SK-N-SH treated with all-trans-retinoic acid at 6 μM for 48 hours (cell line): ENCODE measurements at regions not wholly inside any gene's neighbourhood (a gene's known extent, or its start where the extent isn't known, plus 50 kb on each side); places are given as distances from the start of the nearest gene placed in this dataset.

Experiments
- ATAC-seq: fragments of 200-7000 bp; cut with Tn5 transposase; 3 replicates; pipeline ENCODE4 v1.9.1; 2020; ENCODE audit warnings: mild to moderate bottlenecking, moderate library complexity
- ARNTL ChIP-seq: fragments of 450-650 bp; formaldehyde crosslinking; IDR thresholded peaks from 2 replicates; pipeline ENCODE4 v1.5.0; 2020; ENCODE audit warnings: low read depth, mild to moderate bottlenecking, moderate library complexity, borderline replicate concordance
- CSDC2 ChIP-seq: fragments of 250-450 bp; sonication (Bioruptor Pico); IDR thresholded peaks from 2 replicates; pipeline ENCODE4 v1.5.0; 2020; ENCODE audit warnings: mild to moderate bottlenecking, moderate library complexity
- ESRRG ChIP-seq: fragments of 250-450 bp; sonication (Bioruptor Pico); IDR thresholded peaks from 2 replicates; pipeline ENCODE4 v1.6.1; 2021; ENCODE audit warnings: mild to moderate bottlenecking
- ISL1 ChIP-seq: fragments of 250-450 bp; sonication (Bioruptor Pico); IDR thresholded peaks from 2 replicates; pipeline ENCODE4 v2.1.2; 2022; ENCODE audit warnings: mild to moderate bottlenecking, moderate library complexity
- OSR1 ChIP-seq: fragments of 250-450 bp; sonication (Bioruptor Pico); IDR thresholded peaks from 2 replicates; pipeline ENCODE4 v1.8.0; 2022; ENCODE audit warnings: moderate library complexity, mild to moderate bottlenecking, inconsistent platforms
- PPARA ChIP-seq: fragments of 250-450 bp; sonication (Bioruptor Pico); IDR thresholded peaks from 2 replicates; pipeline ENCODE4 v1.5.0; 2020; ENCODE audit warnings: mild to moderate bottlenecking, borderline replicate concordance
- RARB ChIP-seq: fragments of 250-450 bp; sonication (Bioruptor Pico); IDR thresholded peaks from 2 replicates; pipeline ENCODE4 v1.8.0; 2021; ENCODE audit warnings: mild to moderate bottlenecking, moderate library complexity
- SNAI2 ChIP-seq: fragments of 250-450 bp; sonication (Bioruptor Pico); IDR thresholded peaks from 2 replicates; pipeline ENCODE4 v1.5.0; 2020; ENCODE audit warnings: mild to moderate bottlenecking, moderate library complexity
- TOX ChIP-seq: fragments of 250-450 bp; sonication (Bioruptor Pico); IDR thresholded peaks from 2 replicates; pipeline ENCODE4 v1.8.0; 2021; ENCODE audit warnings: mild to moderate bottlenecking, moderate library complexity, borderline replicate concordance
- ZC3H10 ChIP-seq: fragments of 250-450 bp; sonication (Bioruptor Pico); IDR thresholded peaks from 2 replicates; pipeline ENCODE4 v1.5.1; 2021; ENCODE audit warnings: mild to moderate bottlenecking, moderate library complexity
- ZFP30 ChIP-seq: fragments of 450-650 bp; formaldehyde crosslinking; IDR thresholded peaks from 2 replicates; pipeline ENCODE4 v1.5.0; 2022; ENCODE audit warnings: mild to moderate bottlenecking, moderate library complexity
- ZNF565 ChIP-seq: fragments of 450-650 bp; formaldehyde crosslinking; conservative IDR thresholded peaks from 2 replicates; pipeline ENCODE4 v1.5.0; 2020; ENCODE audit warnings: low read depth, mild to moderate bottlenecking, moderate library complexity
- ZNF70 ChIP-seq: fragments of 450-650 bp; formaldehyde crosslinking; IDR thresholded peaks from 2 replicates; pipeline ENCODE4 v1.5.0; 2020; ENCODE audit warnings: mild to moderate bottlenecking, moderate library complexity
- TF ChIP-seq, protein P1 (sequence below): fragments of 250-450 bp; sonication (Bioruptor Pico); IDR thresholded peaks from 2 replicates; pipeline ENCODE4 v1.8.0; 2020; ENCODE audit warnings: mild to moderate bottlenecking, moderate library complexity, borderline replicate concordance
- TF ChIP-seq, protein P2 (sequence below): fragments of 250-450 bp; sonication (Bioruptor Pico); IDR thresholded peaks from 2 replicates; pipeline ENCODE4 v1.8.0; 2021; ENCODE audit warnings: low read depth, mild to moderate bottlenecking, moderate library complexity, borderline replicate concordance
- TF ChIP-seq, protein P3 (sequence below): fragments of 250-450 bp; sonication (Bioruptor Pico); IDR thresholded peaks from 2 replicates; pipeline ENCODE4 v1.5.0; 2020; ENCODE audit warnings: mild to moderate bottlenecking, moderate library complexity

GRCh38 chr3:64763980-64764379, 76.2 kb upstream of the ADAMTS9 start:
- TF ChIP-seq, protein P1, sequence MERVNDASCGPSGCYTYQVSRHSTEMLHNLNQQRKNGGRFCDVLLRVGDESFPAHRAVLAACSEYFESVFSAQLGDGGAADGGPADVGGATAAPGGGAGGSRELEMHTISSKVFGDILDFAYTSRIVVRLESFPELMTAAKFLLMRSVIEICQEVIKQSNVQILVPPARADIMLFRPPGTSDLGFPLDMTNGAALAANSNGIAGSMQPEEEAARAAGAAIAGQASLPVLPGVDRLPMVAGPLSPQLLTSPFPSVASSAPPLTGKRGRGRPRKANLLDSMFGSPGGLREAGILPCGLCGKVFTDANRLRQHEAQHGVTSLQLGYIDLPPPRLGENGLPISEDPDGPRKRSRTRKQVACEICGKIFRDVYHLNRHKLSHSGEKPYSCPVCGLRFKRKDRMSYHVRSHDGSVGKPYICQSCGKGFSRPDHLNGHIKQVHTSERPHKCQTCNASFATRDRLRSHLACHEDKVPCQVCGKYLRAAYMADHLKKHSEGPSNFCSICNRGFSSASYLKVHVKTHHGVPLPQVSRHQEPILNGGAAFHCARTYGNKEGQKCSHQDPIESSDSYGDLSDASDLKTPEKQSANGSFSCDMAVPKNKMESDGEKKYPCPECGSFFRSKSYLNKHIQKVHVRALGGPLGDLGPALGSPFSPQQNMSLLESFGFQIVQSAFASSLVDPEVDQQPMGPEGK (CRISPR knock-in tag) = no peak
- TF ChIP-seq ESRRG (CRISPR knock-in tag) = no peak
- TF ChIP-seq, all 23 proteins: peak for 0
- no peak for ATAC-seq

- TF ChIP-seq ESRRG (CRISPR knock-in tag) (no peak), PPARA (no peak), ZFP30 (no peak), OSR1 (CRISPR knock-in tag) (no peak), ZNF565 (no peak), ZNF70 (no peak), RARB (CRISPR knock-in tag) (no peak), TOX (no peak), ZC3H10 (no peak), ISL1 (CRISPR knock-in tag) (no peak), SNAI2 (CRISPR knock-in tag) (no peak), CSDC2 (no peak)
- TF ChIP-seq, protein P2, sequence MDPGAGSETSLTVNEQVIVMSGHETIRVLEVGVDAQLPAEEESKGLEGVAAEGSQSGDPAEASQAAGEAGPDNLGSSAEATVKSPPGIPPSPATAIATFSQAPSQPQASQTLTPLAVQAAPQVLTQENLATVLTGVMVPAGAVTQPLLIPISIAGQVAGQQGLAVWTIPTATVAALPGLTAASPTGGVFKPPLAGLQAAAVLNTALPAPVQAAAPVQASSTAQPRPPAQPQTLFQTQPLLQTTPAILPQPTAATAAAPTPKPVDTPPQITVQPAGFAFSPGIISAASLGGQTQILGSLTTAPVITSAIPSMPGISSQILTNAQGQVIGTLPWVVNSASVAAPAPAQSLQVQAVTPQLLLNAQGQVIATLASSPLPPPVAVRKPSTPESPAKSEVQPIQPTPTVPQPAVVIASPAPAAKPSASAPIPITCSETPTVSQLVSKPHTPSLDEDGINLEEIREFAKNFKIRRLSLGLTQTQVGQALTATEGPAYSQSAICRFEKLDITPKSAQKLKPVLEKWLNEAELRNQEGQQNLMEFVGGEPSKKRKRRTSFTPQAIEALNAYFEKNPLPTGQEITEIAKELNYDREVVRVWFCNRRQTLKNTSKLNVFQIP (CRISPR knock-in tag) = no peak
- TF ChIP-seq, protein P3, sequence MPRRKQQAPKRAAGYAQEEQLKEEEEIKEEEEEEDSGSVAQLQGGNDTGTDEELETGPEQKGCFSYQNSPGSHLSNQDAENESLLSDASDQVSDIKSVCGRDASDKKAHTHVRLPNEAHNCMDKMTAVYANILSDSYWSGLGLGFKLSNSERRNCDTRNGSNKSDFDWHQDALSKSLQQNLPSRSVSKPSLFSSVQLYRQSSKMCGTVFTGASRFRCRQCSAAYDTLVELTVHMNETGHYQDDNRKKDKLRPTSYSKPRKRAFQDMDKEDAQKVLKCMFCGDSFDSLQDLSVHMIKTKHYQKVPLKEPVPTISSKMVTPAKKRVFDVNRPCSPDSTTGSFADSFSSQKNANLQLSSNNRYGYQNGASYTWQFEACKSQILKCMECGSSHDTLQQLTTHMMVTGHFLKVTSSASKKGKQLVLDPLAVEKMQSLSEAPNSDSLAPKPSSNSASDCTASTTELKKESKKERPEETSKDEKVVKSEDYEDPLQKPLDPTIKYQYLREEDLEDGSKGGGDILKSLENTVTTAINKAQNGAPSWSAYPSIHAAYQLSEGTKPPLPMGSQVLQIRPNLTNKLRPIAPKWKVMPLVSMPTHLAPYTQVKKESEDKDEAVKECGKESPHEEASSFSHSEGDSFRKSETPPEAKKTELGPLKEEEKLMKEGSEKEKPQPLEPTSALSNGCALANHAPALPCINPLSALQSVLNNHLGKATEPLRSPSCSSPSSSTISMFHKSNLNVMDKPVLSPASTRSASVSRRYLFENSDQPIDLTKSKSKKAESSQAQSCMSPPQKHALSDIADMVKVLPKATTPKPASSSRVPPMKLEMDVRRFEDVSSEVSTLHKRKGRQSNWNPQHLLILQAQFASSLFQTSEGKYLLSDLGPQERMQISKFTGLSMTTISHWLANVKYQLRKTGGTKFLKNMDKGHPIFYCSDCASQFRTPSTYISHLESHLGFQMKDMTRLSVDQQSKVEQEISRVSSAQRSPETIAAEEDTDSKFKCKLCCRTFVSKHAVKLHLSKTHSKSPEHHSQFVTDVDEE (CRISPR knock-in tag) = no peak
- ATAC-seq = no peak
Measured at GRCh38 chr3:64761729-64762128, 73.9 kb upstream of the ADAMTS9 start.

- TF ChIP-seq SNAI2 (CRISPR knock-in tag) = no peak
- TF ChIP-seq, protein P1 (CRISPR knock-in tag) = no peak
- TF ChIP-seq OSR1 (CRISPR knock-in tag) = no peak
- TF ChIP-seq ESRRG (CRISPR knock-in tag) = no peak
- TF ChIP-seq ZNF70 = no peak
- TF ChIP-seq ZNF565 = no peak
- no peak for ATAC-seq
Measured at GRCh38 chr3:64760258-64760657, 72.5 kb upstream of the ADAMTS9 start.

DNA sequence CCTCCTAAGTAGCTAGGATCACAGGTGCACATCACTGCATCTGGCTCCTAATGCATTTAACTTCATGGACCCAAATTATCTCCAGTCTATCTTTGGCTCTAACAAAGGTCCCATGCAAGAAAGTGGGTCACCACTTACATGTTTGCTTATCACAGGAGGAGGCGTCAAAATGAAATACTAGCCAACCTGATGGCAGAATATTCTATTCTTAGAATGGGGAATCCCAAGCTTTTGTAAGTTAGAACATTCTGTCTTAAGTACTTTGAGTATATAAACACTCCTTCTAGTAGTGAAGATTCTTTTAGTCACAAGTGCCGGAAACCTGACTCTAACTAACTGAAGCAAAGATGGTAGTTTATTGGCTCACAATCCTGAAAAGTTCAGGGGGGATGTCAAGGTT, 72.0 kb upstream of the ADAMTS9 start:
- ATAC-seq = no peak
- no peak for TF ChIP-seq ESRRG (CRISPR knock-in tag)
- no peak for TF ChIP-seq ARNTL (CRISPR knock-in tag)
- no peak for TF ChIP-seq ZFP30
- TF ChIP-seq, protein P1 (CRISPR knock-in tag) = no peak
- no peak for TF ChIP-seq CSDC2
- TF ChIP-seq, protein P3 (CRISPR knock-in tag) = no peak
- TF ChIP-seq, protein P2 (CRISPR knock-in tag) = no peak
- no peak for TF ChIP-seq TOX
- no peak for TF ChIP-seq ZNF565
- no peak for TF ChIP-seq PPARA
